Fibroblast of the aortic adventitia (primary cell): ENCODE measurements at regions not wholly inside any gene's neighbourhood (a gene's known extent, or its start where the extent isn't known, plus 50 kb on each side); places are given as distances from the start of the nearest gene placed in this dataset.

ENCODE experiments used
- DNase-seq: peaks from one replicate; pipeline ENCODE4 v3.0.0-alpha.2; 2010; ENCODE audit warnings: low read depth
- H3K4me3 ChIP-seq: 2 replicates; pipeline ENCODE4 v1.5.1; 2011; ENCODE audit warnings: low read depth, mild to moderate bottlenecking, control low read depth, low read length, moderate library complexity
- CTCF ChIP-seq: IDR thresholded peaks from 2 replicates; pipeline ENCODE4 v1.5.1; 2011; ENCODE audit warnings: mild to moderate bottlenecking, low read length, control low read depth, inconsistent platforms; ENCODE audit not compliant: insufficient read depth

- DNase-seq: peak; percentile 50
- no peak overlapping the region for H3K4me3 ChIP-seq
Measured at GRCh38 chr12:84756961-84757360, 155.6 kb downstream of the SLC6A15 start.

GRCh38 chr12:84745127-84745526 is 167.5 kb downstream of the SLC6A15 start:
- no peak for TF ChIP-seq CTCF
- no peak for DNase-seq
- no peak overlapping the region for H3K4me3 ChIP-seq

More at GRCh38 chr12:84756961-84757360, 155.6 kb downstream of the SLC6A15 start:
- TF ChIP-seq CTCF: no peak

- no peak for TF ChIP-seq CTCF
- no peak overlapping the region for H3K4me3 ChIP-seq
- DNase-seq: peak; percentile 56
Measured at GRCh38 chr12:84741692-84742091, 170.9 kb downstream of the SLC6A15 start.

DNA sequence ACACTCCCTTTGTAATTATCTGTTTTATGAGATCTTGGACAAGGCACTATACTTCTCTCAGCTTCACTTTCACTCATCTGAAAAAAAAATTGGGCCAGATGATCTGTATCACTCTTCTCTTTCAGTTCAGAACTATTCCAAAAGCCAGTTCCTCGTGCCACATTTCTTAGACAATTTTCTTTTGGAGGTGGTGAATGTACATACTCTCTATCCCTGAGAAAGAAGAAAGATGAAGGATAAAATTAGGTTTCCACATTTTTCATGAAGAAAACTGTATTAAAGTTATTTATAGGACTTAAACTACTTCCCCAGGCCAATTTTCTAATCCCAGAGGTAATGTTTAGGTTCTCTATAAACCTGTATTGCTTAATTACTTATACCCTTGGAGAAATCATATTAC is 171.6 kb downstream of the SLC6A15 start:
- H3K4me3 ChIP-seq: no peak overlapping the region
- DNase-seq: no peak
- no peak for TF ChIP-seq CTCF

DNA sequence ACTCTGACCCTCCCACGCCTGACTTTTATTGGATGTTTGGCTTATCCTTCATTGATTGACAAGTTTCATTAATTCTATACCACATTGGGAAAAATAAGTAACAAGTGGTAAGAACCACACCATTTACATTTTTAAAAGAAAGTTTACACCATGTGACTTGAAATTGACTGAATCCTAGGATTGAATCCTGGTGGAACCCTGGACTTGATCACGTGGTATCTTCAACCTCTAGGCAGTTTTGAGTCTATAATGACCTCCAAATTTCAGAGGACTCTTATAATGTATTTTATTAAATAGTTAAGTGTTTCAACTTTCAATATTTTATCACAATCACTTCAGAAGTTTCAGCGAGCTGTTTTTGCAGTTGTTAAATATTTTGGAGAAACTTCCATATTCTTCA is 172.0 kb downstream of the SLC6A15 start:
- H3K4me3 ChIP-seq: no peak overlapping the region
- no peak for TF ChIP-seq CTCF
- no peak for DNase-seq

- peak; percentile 88 for DNase-seq
- no peak for TF ChIP-seq CTCF
- no peak overlapping the region for H3K4me3 ChIP-seq
Measured at GRCh38 chr12:84738481-84738972, 174.1 kb downstream of the SLC6A15 start.

- no peak for TF ChIP-seq CTCF
- no peak for DNase-seq
- no peak overlapping the region for H3K4me3 ChIP-seq
Measured at GRCh38 chr12:84732828-84733340, 179.7 kb downstream of the SLC6A15 start.
